ENCODE measurements at regions not wholly inside any gene's neighbourhood (a gene's known extent, or its start where the extent isn't known, plus 50 kb on each side); places are given as distances from the start of the nearest gene placed in this dataset.

GRCh38 chr12:59861635-59862034, 265.8 kb downstream of the SLC16A7 start:
- TF ChIP-seq TAF1 (IDR thresholded peaks at IDR 0.05; ENCODE audit: low read depth), result no peak
- no peak for TF ChIP-seq CTCF (IDR thresholded peaks at IDR 0.05; ENCODE audit: poor library complexity, severe bottlenecking)
- TF ChIP-seq EZH2 (IDR thresholded peaks at IDR 0.05; ENCODE audit: borderline replicate concordance, insufficient read depth, low read length, poor library complexity, severe bottlenecking), result no peak
- TF ChIP-seq EP300 (conservative IDR thresholded peaks at IDR 0.05; ENCODE audit: poor library complexity, severe bottlenecking), result no peak
- no peak for TF ChIP-seq POLR2AphosphoS5 (IDR thresholded peaks at IDR 0.05)
- TF ChIP-seq MXI1 (conservative IDR thresholded peaks at IDR 0.05; ENCODE audit: poor library complexity, severe bottlenecking), result no peak
- TF ChIP-seq RAD21 (conservative IDR thresholded peaks at IDR 0.05), result no peak
- no peak for TF ChIP-seq REST (IDR thresholded peaks at IDR 0.05; ENCODE audit: borderline replicate concordance)
- no peak for TF ChIP-seq SMC3 (conservative IDR thresholded peaks at IDR 0.05; ENCODE audit: poor library complexity)

Data from neural cell (in vitro differentiated cells).